Neural cell (in vitro differentiated cells): ENCODE measurements at regions not wholly inside any gene's neighbourhood (a gene's known extent, or its start where the extent isn't known, plus 50 kb on each side); places are given as distances from the start of the nearest gene placed in this dataset.

Experiments used
- CTCF ChIP-seq: fragments of 450-650 bp; IDR thresholded peaks from 2 replicates; pipeline ENCODE4 v1.5.1; 2014; ENCODE audit warnings: antibody characterized with exemption, mild to moderate bottlenecking, moderate library complexity; ENCODE audit not compliant: poor library complexity, severe bottlenecking
- EZH2 ChIP-seq: fragments of 200-600, 300-800 bp; shearing (Covaris generic), sonication (generic); IDR thresholded peaks from 2 replicates; pipeline ENCODE4 v1.6.1; 2014; ENCODE audit warnings: antibody characterized with exemption, low read length, borderline replicate concordance, mild to moderate bottlenecking; ENCODE audit not compliant: insufficient read depth, poor library complexity, severe bottlenecking
- MXI1 ChIP-seq: fragments of 450-650 bp; conservative IDR thresholded peaks from 2 replicates; pipeline ENCODE4 v1.6.1; 2014; ENCODE audit warnings: antibody characterized with exemption, mild to moderate bottlenecking; ENCODE audit not compliant: poor library complexity, severe bottlenecking
- POLR2AphosphoS5 ChIP-seq: IDR thresholded peaks from 2 replicates; pipeline ENCODE4 v1.6.1; 2012
- RAD21 ChIP-seq: fragments of 450-650 bp; conservative IDR thresholded peaks from 2 replicates; pipeline ENCODE4 v1.6.1; 2014; ENCODE audit warnings: antibody characterized with exemption, mild to moderate bottlenecking, moderate library complexity
- REST ChIP-seq: IDR thresholded peaks from 2 replicates; pipeline ENCODE4 v1.6.1; 2012; ENCODE audit warnings: borderline replicate concordance
- TAF1 ChIP-seq: IDR thresholded peaks from 2 replicates; pipeline ENCODE4 v1.6.1; 2012; ENCODE audit warnings: low read depth

- no peak for TF ChIP-seq RAD21
- TF ChIP-seq TAF1: no peak
- TF ChIP-seq CTCF: no peak
- TF ChIP-seq POLR2AphosphoS5: no peak
- no peak for TF ChIP-seq EZH2
- no peak for TF ChIP-seq REST
- no peak for TF ChIP-seq MXI1
These were observed 75.2 kb upstream of the CDH4 start for GRCh38 chr20:61176874-61177273.
